Effector memory CD8-positive, alpha-beta T cell (primary cell): ENCODE measurements at regions not wholly inside any gene's neighbourhood (a gene's known extent, or its start where the extent isn't known, plus 50 kb on each side); places are given as distances from the start of the nearest gene placed in this dataset.

Source experiments
- ATAC-seq: fragments of 150-1000 bp; cut with Tn5 transposase; replicated peaks from 2 replicates; pipeline ENCODE4 v1.10.0; 2021; ENCODE audit warnings: mild to moderate bottlenecking, moderate library complexity
- DNase-seq, 3 experiments: peaks; one replicate each; pipeline ENCODE4 v3.0.0; 2021
- H3K27ac Mint-ChIP-seq, 2 donors: one replicate each; pipeline ENCODE4 v1.8.0; 2022; ENCODE audit warnings: mild to moderate bottlenecking in 2 of 2, mixed read lengths in 2 of 2, moderate library complexity in 2 of 2
- H3K27me3 Mint-ChIP-seq, 2 donors: one replicate each; pipeline ENCODE4 v1.8.0; 2022; ENCODE audit warnings: mixed read lengths in 2 of 2
- H3K36me3 Mint-ChIP-seq: one replicate; pipeline ENCODE4 v1.8.0; 2022; ENCODE audit warnings: mild to moderate bottlenecking, moderate library complexity, mixed read lengths; ENCODE audit not compliant: insufficient read depth
- H3K4me1 Mint-ChIP-seq, 2 donors: one replicate each; pipeline ENCODE4 v1.8.0; 2022; ENCODE audit warnings: low read depth in 2 of 2, mixed read lengths in 2 of 2
- H3K4me3 Mint-ChIP-seq, 2 donors: one replicate each; pipeline ENCODE4 v1.8.0; 2022; ENCODE audit warnings: mild to moderate bottlenecking in 2 of 2, mixed read lengths in 2 of 2, moderate library complexity in 2 of 2
- H3K9me3 Mint-ChIP-seq, 2 donors: one replicate each; pipeline ENCODE4 v1.8.0; 2022; ENCODE audit warnings: mixed read lengths in 2 of 2

GRCh38 chr4:116059361-116059760 lies 945.9 kb upstream of the NDST4 start:
- ATAC-seq, result no peak
- H3K27ac Mint-ChIP-seq, result no peak overlapping the region
- no peaks in the 10 kb centered on the region for H3K27me3 Mint-ChIP-seq
- H3K36me3 Mint-ChIP-seq, result no peaks in the 10 kb centered on the region
- H3K9me3 Mint-ChIP-seq, result peaks cover 0 to 7% of the 10 kb centered on the region in 2 donors
- no peak for DNase-seq
- H3K4me3 Mint-ChIP-seq, result no peak overlapping the region
- no peaks in the 10 kb centered on the region for H3K4me1 Mint-ChIP-seq

GRCh38 chr4:116058129-116058528 lies 944.7 kb upstream of the NDST4 start:
- Mint-ChIP-seq H3K4me1 (no peaks in the 10 kb centered on the region), H3K36me3 (no peaks in the 10 kb centered on the region), H3K27me3 (no peaks in the 10 kb centered on the region), H3K4me3 (no peak overlapping the region), H3K9me3 (peaks cover 0 to 5% of the 10 kb centered on the region in 2 donors), H3K27ac (no peak overlapping the region)
- ATAC-seq, result no peak
- no peak for DNase-seq

- ATAC-seq, result no peak
- H3K36me3 Mint-ChIP-seq, result no peaks in the 10 kb centered on the region
Measured at GRCh38 chr4:116055857-116056827, 942.7 kb upstream of the NDST4 start.

GRCh38 chr4:116027311-116027710 lies 913.9 kb upstream of the NDST4 start:
- H3K4me3 Mint-ChIP-seq, result no peak overlapping the region
- ATAC-seq (no peak), DNase-seq (no peak)
- H3K27ac Mint-ChIP-seq, result no peak overlapping the region
- no peaks in the 10 kb centered on the region for H3K4me1 Mint-ChIP-seq
- peaks cover 0 to 7% of the 10 kb centered on the region in 2 donors for H3K9me3 Mint-ChIP-seq
- H3K27me3 Mint-ChIP-seq, result no peaks in the 10 kb centered on the region
- H3K36me3 Mint-ChIP-seq, result no peaks in the 10 kb centered on the region

More at GRCh38 chr4:116055857-116056827, 942.7 kb upstream of the NDST4 start:
- Mint-ChIP-seq H3K4me1 (no peaks in the 10 kb centered on the region), H3K27ac (no peak overlapping the region), H3K27me3 (no peaks in the 10 kb centered on the region), H3K9me3 (peaks cover 0 to 5% of the 10 kb centered on the region in 2 donors), H3K4me3 (no peak overlapping the region)
- DNase-seq, result no peak

GRCh38 chr4:116024954-116025708 lies 911.7 kb upstream of the NDST4 start:
- no peak for ATAC-seq
- H3K9me3 Mint-ChIP-seq, result peaks cover 0 to 5% of the 10 kb centered on the region in 2 donors
- no peak overlapping the region for H3K27ac Mint-ChIP-seq
- no peak for DNase-seq
- H3K4me3 Mint-ChIP-seq, result no peak overlapping the region
- no peaks in the 10 kb centered on the region for H3K4me1 Mint-ChIP-seq
- no peaks in the 10 kb centered on the region for H3K36me3 Mint-ChIP-seq
- no peaks in the 10 kb centered on the region for H3K27me3 Mint-ChIP-seq

GRCh38 chr4:116023049-116023448 lies 909.6 kb upstream of the NDST4 start:
- no peaks in the 10 kb centered on the region for H3K27me3 Mint-ChIP-seq
- no peak for ATAC-seq
- peaks cover 7 to 13% of the 10 kb centered on the region in 2 donors for H3K9me3 Mint-ChIP-seq
- no peak overlapping the region for H3K4me3 Mint-ChIP-seq
- DNase-seq, result no peak
- H3K4me1 Mint-ChIP-seq, result no peaks in the 10 kb centered on the region
- no peaks in the 10 kb centered on the region for H3K36me3 Mint-ChIP-seq
- H3K27ac Mint-ChIP-seq, result no peak overlapping the region

GRCh38 chr4:116020141-116020722 lies 906.8 kb upstream of the NDST4 start:
- H3K27ac Mint-ChIP-seq, result no peak overlapping the region
- no peaks in the 10 kb centered on the region for H3K27me3 Mint-ChIP-seq
- DNase-seq (no peak), ATAC-seq (no peak)
- no peaks in the 10 kb centered on the region for H3K4me1 Mint-ChIP-seq
- H3K36me3 Mint-ChIP-seq, result no peaks in the 10 kb centered on the region
- peaks cover 20 to 29% of the 10 kb centered on the region in 2 donors for H3K9me3 Mint-ChIP-seq
- H3K4me3 Mint-ChIP-seq, result no peak overlapping the region

GRCh38 chr4:116018831-116019230 lies 905.4 kb upstream of the NDST4 start:
- no peak for ATAC-seq
- H3K4me3 Mint-ChIP-seq, result no peak overlapping the region

GRCh38 chr4:116016201-116016600 lies 902.8 kb upstream of the NDST4 start:
- DNase-seq (no peak), ATAC-seq (no peak)
- Mint-ChIP-seq H3K4me1 (no peaks in the 10 kb centered on the region), H3K27ac (no peak overlapping the region), H3K4me3 (no peak overlapping the region), H3K9me3 (peaks cover 17 to 44% of the 10 kb centered on the region in 2 donors), H3K36me3 (no peaks in the 10 kb centered on the region), H3K27me3 (no peaks in the 10 kb centered on the region)

More at GRCh38 chr4:116018831-116019230, 905.4 kb upstream of the NDST4 start:
- no peaks in the 10 kb centered on the region for H3K36me3 Mint-ChIP-seq
- H3K9me3 Mint-ChIP-seq, result peaks cover 21 to 34% of the 10 kb centered on the region in 2 donors
- H3K4me1 Mint-ChIP-seq, result no peaks in the 10 kb centered on the region
- no peak overlapping the region for H3K27ac Mint-ChIP-seq
- H3K27me3 Mint-ChIP-seq, result no peaks in the 10 kb centered on the region
- no peak for DNase-seq

- H3K4me1 Mint-ChIP-seq, result no peaks in the 10 kb centered on the region
- no peak for DNase-seq
- no peaks in the 10 kb centered on the region for H3K36me3 Mint-ChIP-seq
- no peak for ATAC-seq
- H3K27me3 Mint-ChIP-seq, result no peaks in the 10 kb centered on the region
- H3K9me3 Mint-ChIP-seq, result peaks cover 16 to 44% of the 10 kb centered on the region in 2 donors
- no peak overlapping the region for H3K27ac Mint-ChIP-seq
- H3K4me3 Mint-ChIP-seq, result no peak overlapping the region
Measured at GRCh38 chr4:116015549-116015948, 902.1 kb upstream of the NDST4 start.

- H3K4me1 Mint-ChIP-seq, result no peaks in the 10 kb centered on the region
- DNase-seq (no peak), ATAC-seq (no peak)
- no peaks in the 10 kb centered on the region for H3K36me3 Mint-ChIP-seq
- peaks cover 16 to 44% of the 10 kb centered on the region in 2 donors for H3K9me3 Mint-ChIP-seq
- no peak overlapping the region for H3K4me3 Mint-ChIP-seq
- no peak overlapping the region for H3K27ac Mint-ChIP-seq
- H3K27me3 Mint-ChIP-seq, result no peaks in the 10 kb centered on the region
Measured at GRCh38 chr4:116015062-116015461, 901.6 kb upstream of the NDST4 start.

GRCh38 chr4:116010923-116011322 lies 897.5 kb upstream of the NDST4 start:
- no peaks in the 10 kb centered on the region for H3K36me3 Mint-ChIP-seq
- ATAC-seq, result no peak
- H3K4me1 Mint-ChIP-seq, result no peaks in the 10 kb centered on the region
- no peak for DNase-seq
- no peak overlapping the region for H3K27ac Mint-ChIP-seq
- H3K4me3 Mint-ChIP-seq, result no peak overlapping the region
- no peaks in the 10 kb centered on the region for H3K27me3 Mint-ChIP-seq
- H3K9me3 Mint-ChIP-seq, result peaks cover 7 to 22% of the 10 kb centered on the region in 2 donors

- H3K36me3 Mint-ChIP-seq, result no peaks in the 10 kb centered on the region
- H3K27ac Mint-ChIP-seq, result no peak overlapping the region
- H3K9me3 Mint-ChIP-seq, result peaks cover 0 to 2% of the 10 kb centered on the region in 2 donors
- no peak for ATAC-seq
- DNase-seq, result no peak
- H3K4me3 Mint-ChIP-seq, result no peak overlapping the region
- H3K4me1 Mint-ChIP-seq, result no peaks in the 10 kb centered on the region
- H3K27me3 Mint-ChIP-seq, result no peaks in the 10 kb centered on the region
Measured at GRCh38 chr4:116005806-116006088, 892.3 kb upstream of the NDST4 start.
